ENCODE measurements at regions not wholly inside any gene's neighbourhood (a gene's known extent, or its start where the extent isn't known, plus 50 kb on each side); places are given as distances from the start of the nearest gene placed in this dataset.
A peak's percentile ranks its signal among the peaks of the same experiment; 100 is the strongest.
"Not testable (repeated sequence)": the region's sequence is repeated elsewhere in the genome, so short reads cannot be mapped to it uniquely, and the experiment has no call there.

GRCh38 chr14:39593377-39593776 lies 161.1 kb upstream of the FBXO33 start:
- no peak for DNase-seq (ENCODE audit: low read depth in 2 of 2)

- no peak for DNase-seq (ENCODE audit: low read depth in 2 of 2)
Measured at GRCh38 chr14:39592116-39592789, 160.0 kb upstream of the FBXO33 start.

- DNase-seq (ENCODE audit: low read depth in 2 of 2), result not testable (repeated sequence)
Measured at GRCh38 chr14:39589882-39590281, 157.6 kb upstream of the FBXO33 start.

GRCh38 chr14:39582028-39582654 lies 149.9 kb upstream of the FBXO33 start:
- no peak for DNase-seq (ENCODE audit: low read depth in 2 of 2)

GRCh38 chr14:39581474-39581873 lies 149.2 kb upstream of the FBXO33 start:
- no peak for DNase-seq (ENCODE audit: low read depth in 2 of 2)

GRCh38 chr14:39580696-39581095 lies 148.5 kb upstream of the FBXO33 start:
- DNase-seq (ENCODE audit: low read depth in 2 of 2), result no peak

GRCh38 chr14:39576736-39577135 lies 144.5 kb upstream of the FBXO33 start:
- DNase-seq (ENCODE audit: low read depth in 2 of 2), result no peak

DNA sequence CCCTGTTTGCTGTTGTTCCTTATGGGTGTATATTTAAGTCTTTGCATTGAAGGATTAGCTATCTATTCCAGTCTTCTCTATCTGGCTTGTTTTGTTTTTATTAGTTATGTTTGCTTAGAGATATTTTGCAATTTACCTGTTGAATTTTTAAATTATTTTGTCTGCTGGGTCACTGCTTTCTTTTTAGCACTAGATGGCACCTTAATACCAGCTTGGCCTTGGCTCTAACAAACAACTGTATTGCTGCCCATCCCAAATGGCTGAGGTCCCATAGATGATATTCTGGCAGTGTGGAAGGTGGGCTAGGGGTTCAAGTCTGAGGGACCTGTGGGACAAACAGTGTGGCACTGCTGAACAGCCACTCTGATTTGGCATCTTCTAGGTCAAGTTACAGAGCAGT lies 144.0 kb upstream of the FBXO33 start:
- DNase-seq (ENCODE audit: low read depth in 2 of 2), result no peak

- no peak for DNase-seq (ENCODE audit: low read depth in 2 of 2)
Measured at GRCh38 chr14:39568809-39569538, 136.7 kb upstream of the FBXO33 start.

GRCh38 chr14:39566795-39567194 lies 134.6 kb upstream of the FBXO33 start:
- DNase-seq (ENCODE audit: low read depth in 2 of 2), result no peak

DNA sequence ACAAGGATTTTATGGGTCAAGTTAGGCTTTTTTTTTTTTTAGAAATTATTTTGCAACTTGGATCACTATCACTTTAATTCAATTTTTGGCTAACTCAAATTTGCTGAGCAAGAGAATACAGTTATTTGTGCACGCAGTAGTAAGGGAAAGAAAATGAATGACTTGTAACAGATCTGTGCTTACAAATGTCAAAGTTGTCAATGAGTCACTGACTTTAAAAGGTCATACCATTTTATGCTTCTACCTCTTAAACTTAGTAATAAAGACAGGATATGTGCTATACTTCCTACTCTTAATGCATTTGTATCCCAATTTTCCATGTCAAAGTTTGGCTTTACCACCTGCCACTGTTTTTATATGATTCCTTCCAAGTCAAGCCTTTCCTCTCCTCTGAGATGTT lies 131.1 kb upstream of the FBXO33 start:
- DNase-seq (ENCODE audit: low read depth in 2 of 2), result no peak

GRCh38 chr14:39562175-39562574 lies 129.9 kb upstream of the FBXO33 start:
- DNase-seq (ENCODE audit: low read depth in 2 of 2), result no peak

DNA sequence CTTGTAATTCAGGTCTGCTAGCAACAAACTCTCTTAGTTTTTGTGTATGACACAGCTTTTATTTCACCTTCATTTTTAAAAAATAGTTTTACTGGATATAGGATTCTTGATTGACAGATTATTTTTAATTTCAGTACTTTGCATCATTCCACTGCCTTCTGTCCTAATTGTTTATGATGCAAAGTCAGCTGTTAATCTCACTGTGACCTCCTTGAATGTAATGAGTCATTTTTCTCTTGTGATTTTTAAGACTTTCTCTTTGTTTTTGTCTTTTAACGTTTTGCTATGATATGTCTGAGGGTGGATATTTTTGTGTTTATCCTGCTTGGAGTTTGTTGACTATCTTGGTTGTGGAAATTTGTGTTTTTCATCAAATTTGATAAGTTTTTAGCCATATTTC lies 126.3 kb upstream of the FBXO33 start:
- no peak for DNase-seq (ENCODE audit: low read depth in 2 of 2)

- no peak for DNase-seq (ENCODE audit: low read depth in 2 of 2)
Measured at GRCh38 chr14:39555749-39556148, 123.5 kb upstream of the FBXO33 start.

- no peak for DNase-seq (ENCODE audit: low read depth in 2 of 2)
Measured at GRCh38 chr14:39554576-39554975, 122.3 kb upstream of the FBXO33 start.

GRCh38 chr14:39548358-39548757 lies 116.1 kb upstream of the FBXO33 start:
- no peak for DNase-seq (ENCODE audit: low read depth in 2 of 2)

DNA sequence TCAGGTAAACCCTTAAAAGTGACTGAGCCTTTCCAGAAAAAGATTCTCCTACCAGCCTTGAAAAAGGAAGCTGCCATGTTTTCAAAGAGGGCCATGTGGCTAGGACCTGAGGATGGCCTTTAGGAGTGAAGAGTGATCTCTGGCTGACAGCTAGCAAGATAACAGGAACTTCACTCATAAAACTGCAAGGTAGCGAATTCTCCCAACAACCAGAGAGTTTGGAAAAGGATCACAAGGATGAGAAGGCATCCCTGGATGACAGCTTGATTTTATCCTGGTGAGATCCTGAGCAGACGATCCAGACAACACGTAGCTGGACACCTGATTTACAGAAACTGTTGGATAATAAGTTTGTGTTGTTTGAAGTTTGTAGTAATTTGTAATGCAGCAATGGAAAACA lies 115.6 kb upstream of the FBXO33 start:
- DNase-seq (ENCODE audit: low read depth in 2 of 2), result no peak

GRCh38 chr14:39505812-39506211 lies 73.6 kb upstream of the FBXO33 start:
- no peak for DNase-seq (ENCODE audit: low read depth in 2 of 2)

DNA sequence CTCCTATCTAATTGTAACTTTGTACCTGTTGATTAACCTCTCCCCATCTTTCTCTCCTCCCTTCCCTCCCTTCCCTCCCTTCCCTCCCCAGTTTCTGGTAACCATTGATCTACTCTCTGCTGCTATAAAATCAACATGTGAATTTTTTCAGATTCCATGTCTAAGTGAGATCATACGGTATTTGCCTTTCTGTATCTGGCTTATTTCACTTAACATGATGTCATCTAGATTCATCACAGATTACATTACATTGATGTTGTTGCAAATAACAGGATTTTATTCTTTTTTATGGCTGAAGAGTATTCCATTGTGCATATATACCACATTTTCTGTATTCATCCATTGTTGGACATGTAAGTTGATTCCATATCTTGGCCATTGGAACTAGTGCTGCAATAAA lies 68.0 kb upstream of the FBXO33 start:
- no peak for DNase-seq (ENCODE audit: low read depth in 2 of 2)

GRCh38 chr14:39499514-39499913 lies 67.3 kb upstream of the FBXO33 start:
- DNase-seq (ENCODE audit: low read depth in 2 of 2), result no peak

GRCh38 chr14:39497677-39498076 lies 65.4 kb upstream of the FBXO33 start:
- DNase-seq (ENCODE audit: low read depth in 2 of 2), result not testable (repeated sequence)

- no peak for DNase-seq (ENCODE audit: low read depth in 2 of 2)
Measured at GRCh38 chr14:39492267-39492666, 60.0 kb upstream of the FBXO33 start.

GRCh38 chr14:39491134-39491571 lies 58.9 kb upstream of the FBXO33 start:
- peak; percentile 9 to 29 for DNase-seq (ENCODE audit: low read depth in 2 of 2)
